T-helper 2 cell treated with Interferon-gamma antibody and Interleukin-4, amounts not matched to agents 100 ng/mL and 5 ng/mL, for 36 hours (primary cell): ENCODE measurements at regions not wholly inside any gene's neighbourhood (a gene's known extent, or its start where the extent isn't known, plus 50 kb on each side); places are given as distances from the start of the nearest gene placed in this dataset.

ENCODE experiments used
- intact Hi-C: fragments of 100-400 bp; cut with micrococcal nuclease; formaldehyde crosslinking; loops from one replicate; pipeline ENCODE4 v1.15.1; 2023

GRCh38 chr11:95520369-95521132 is 269.0 kb downstream of the FAM76B start:
- intact Hi-C loops: no loop called here

GRCh38 chr11:95519912-95520311 is 269.7 kb downstream of the FAM76B start:
- intact Hi-C loops: no loop called here

- intact Hi-C loops: no loop called here
These were observed 272.1 kb downstream of the FAM76B start for GRCh38 chr11:95517453-95517852.

GRCh38 chr11:95516786-95517185 is 272.8 kb downstream of the FAM76B start:
- intact Hi-C loops: no loop called here

GRCh38 chr11:95516175-95516574 is 273.4 kb downstream of the FAM76B start:
- intact Hi-C loops: no loop called here

- intact Hi-C loops: no loop called here
These were observed 274.2 kb downstream of the FAM76B start for GRCh38 chr11:95515371-95515770.

GRCh38 chr11:95514416-95515110 is 275.0 kb downstream of the FAM76B start:
- intact Hi-C loops: no loop called here

- intact Hi-C loops: no loop called here
These were observed 276.9 kb downstream of the FAM76B start for GRCh38 chr11:95512682-95513081.

GRCh38 chr11:95512177-95512576 is 277.4 kb downstream of the FAM76B start:
- intact Hi-C loops: no loop called here

- intact Hi-C loops: loop anchor here (10.0 kb wide), 1 partner anchor 354 kb away; no protein-coding TSS in a partner anchor
These were observed 277.4 kb upstream of the SESN3 start for GRCh38 chr11:95508219-95508890.

GRCh38 chr11:95507794-95508193 is 276.8 kb upstream of the SESN3 start:
- intact Hi-C loops: loop anchor here (10.0 kb wide), 1 partner anchor 353 kb away; no protein-coding TSS in a partner anchor

- intact Hi-C loops: loop anchor here (10.0 kb wide), 1 partner anchor 352 kb away; no protein-coding TSS in a partner anchor
These were observed 275.8 kb upstream of the SESN3 start for GRCh38 chr11:95506777-95507176.

GRCh38 chr11:95505927-95506426 is 275.0 kb upstream of the SESN3 start:
- intact Hi-C loops: loop anchor here (10.0 kb wide), 1 partner anchor 351 kb away; no protein-coding TSS in a partner anchor

- intact Hi-C loops: loop anchor here (10.0 kb wide), 1 partner anchor 348 kb away; no protein-coding TSS in a partner anchor
These were observed 272.0 kb upstream of the SESN3 start for GRCh38 chr11:95503047-95503446.

GRCh38 chr11:95502522-95502921 is 271.5 kb upstream of the SESN3 start:
- intact Hi-C loops: loop anchor here (10.0 kb wide), 1 partner anchor 348 kb away; no protein-coding TSS in a partner anchor

GRCh38 chr11:95501761-95502266 is 270.8 kb upstream of the SESN3 start:
- intact Hi-C loops: loop anchor here (10.0 kb wide), 1 partner anchor 347 kb away; no protein-coding TSS in a partner anchor

GRCh38 chr11:95500466-95500865 is 269.5 kb upstream of the SESN3 start:
- intact Hi-C loops: loop anchor here (10.0 kb wide), 1 partner anchor 346 kb away; no protein-coding TSS in a partner anchor

GRCh38 chr11:95499516-95500135 is 268.6 kb upstream of the SESN3 start:
- intact Hi-C loops: loop anchor here (10.0 kb wide), 1 partner anchor 345 kb away; no protein-coding TSS in a partner anchor

- intact Hi-C loops: no loop called here
These were observed 267.9 kb upstream of the SESN3 start for GRCh38 chr11:95498722-95499425.

GRCh38 chr11:95496901-95497300 is 265.9 kb upstream of the SESN3 start:
- intact Hi-C loops: no loop called here
